B cell (primary cell): ENCODE measurements at regions not wholly inside any gene's neighbourhood (a gene's known extent, or its start where the extent isn't known, plus 50 kb on each side); places are given as distances from the start of the nearest gene placed in this dataset.
"Not testable (repeated sequence)": the region's sequence is repeated elsewhere in the genome, so short reads cannot be mapped to it uniquely, and the experiment has no call there.

Experiments used
- ATAC-seq: fragments of 200-7000 bp; cut with Tn5 transposase; one replicate; pipeline ENCODE4 v1.10.0; 2021; ENCODE audit warnings: low read depth, mild to moderate bottlenecking, moderate number of reproducible peaks, moderate library complexity
- CTCF ChIA-PET: fragments of 350-600 bp; sonication (Branson Sonifier 250); formaldehyde crosslinking; loops from one replicate; lab custom pipeline; 2021; ENCODE audit warnings: antibody characterized with exemption, inconsistent platforms; lab: Charles Lee
- POLR2A ChIA-PET: fragments of 350-600 bp; sonication (Branson Sonifier 250); formaldehyde crosslinking; loops from one replicate; lab custom pipeline; 2021; ENCODE audit warnings: antibody characterized with exemption; lab: Charles Lee
- DNase-seq: peaks from one replicate; pipeline ENCODE4 v3.0.0; 2013
- H2AFZ ChIP-seq: 2 replicates; pipeline ENCODE4 v1.6.1; 2012; ENCODE audit warnings: mild to moderate bottlenecking, low read depth, low read length; ENCODE audit not compliant: insufficient read depth, poor library complexity, severe bottlenecking
- H3K27ac ChIP-seq, 2 donors: 1 replicate in 1 of 2; 2 replicates in 1 of 2; pipeline ENCODE4 v1.5.1; 2012 to 2013; ENCODE audit warnings: low read length in 2 of 2, mild to moderate bottlenecking in 2 of 2, moderate library complexity in 1 of 2
- H3K27me3 ChIP-seq, 4 experiments: fragments of 200-600 bp in 1 of 4; sonication (generic) in 1 of 4; replicated peaks in 1 of 4; 1 replicate in 2 of 4; 2 replicates in 2 of 4; pipeline versions ENCODE4 v1.6.1 to v1.7.0; 2013 to 2016; ENCODE audit warnings: low read length in 3 of 4, mild to moderate bottlenecking in 2 of 4, mixed read lengths in 1 of 4, moderate library complexity in 1 of 4; ENCODE audit not compliant: insufficient read depth in 4 of 4, control insufficient read depth in 3 of 4; ENCODE audit errors: control extremely low read depth in 1 of 4
- H3K36me3 ChIP-seq, 2 experiments: replicated peaks in 1 of 2; 1 replicate in 1 of 2; 2 replicates in 1 of 2; pipeline versions ENCODE4 v1.6.1 to v1.7.1; 2013; ENCODE audit warnings: low read length in 1 of 2; ENCODE audit not compliant: insufficient read depth in 2 of 2, control insufficient read depth in 1 of 2; ENCODE audit errors: control extremely low read depth in 1 of 2, extremely low read depth in 1 of 2
- H3K4me1 ChIP-seq, 2 donors: fragments of 200-600 bp in 1 of 2; sonication (generic) in 1 of 2; 1 replicate in 1 of 2; 2 replicates in 1 of 2; pipeline versions ENCODE4 v1.5.1 to v1.6.1; 2013 to 2017; ENCODE audit warnings: low read length in 2 of 2; ENCODE audit not compliant: control insufficient read depth in 2 of 2, insufficient read depth in 2 of 2
- H3K4me2 ChIP-seq: replicated peaks from 2 replicates; pipeline ENCODE3; 2012; ENCODE audit warnings: mild to moderate bottlenecking, low read depth, low read length; ENCODE audit not compliant: poor library complexity, severe bottlenecking
- H3K4me3 ChIP-seq, 5 experiments: fragments of 200-600 bp in 1 of 5; sonication (generic) in 1 of 5; 1 replicate in 3 of 5; 2 replicates in 2 of 5; pipeline versions ENCODE4 v1.5.1 to v1.7.0; 2011 to 2016; ENCODE audit warnings: low read length in 4 of 5, mild to moderate bottlenecking in 4 of 5, low read depth in 2 of 5, control low read depth in 1 of 5, moderate library complexity in 1 of 5; ENCODE audit not compliant: insufficient read depth in 1 of 5; ENCODE audit errors: control extremely low read depth in 1 of 5, extremely low read depth in 1 of 5
- H3K79me2 ChIP-seq: fragments of 200-600 bp; sonication (generic); one replicate; pipeline ENCODE4 v1.6.0; 2016; ENCODE audit warnings: low read length; ENCODE audit not compliant: control insufficient read depth, insufficient read depth
- H3K9ac ChIP-seq: fragments of 200-600 bp; sonication (generic); 2 replicates; pipeline ENCODE4 v1.6.1; 2017; ENCODE audit warnings: mild to moderate bottlenecking, low read length, moderate library complexity
- H3K9me3 ChIP-seq, 3 donors: one replicate each; pipeline versions ENCODE4 v1.6.1 to v1.7.1; 2013; ENCODE audit warnings: low read length in 2 of 3; ENCODE audit not compliant: control insufficient read depth in 2 of 3, insufficient read depth in 1 of 3; ENCODE audit errors: control extremely low read depth in 1 of 3
- H4K20me1 ChIP-seq: 2 replicates; pipeline ENCODE4 v1.6.0; 2012; ENCODE audit warnings: mild to moderate bottlenecking, low read length; ENCODE audit not compliant: insufficient read depth, control insufficient read depth, poor library complexity, severe bottlenecking
- H3K27ac Mint-ChIP-seq: one replicate; pipeline ENCODE4 v1.8.0; 2021; ENCODE audit warnings: mixed read lengths
- H3K27me3 Mint-ChIP-seq: one replicate; pipeline ENCODE4 v1.8.0; 2021; ENCODE audit warnings: mixed read lengths
- H3K4me1 Mint-ChIP-seq: one replicate; pipeline ENCODE4 v1.8.0; 2021; ENCODE audit warnings: mixed read lengths
- H3K4me3 Mint-ChIP-seq: one replicate; pipeline ENCODE4 v1.8.0; 2021; ENCODE audit warnings: mixed read lengths
- H3K9me3 Mint-ChIP-seq: one replicate; pipeline ENCODE4 v1.8.0; 2022; ENCODE audit warnings: mixed read lengths; ENCODE audit not compliant: insufficient read depth
- CTCF ChIP-seq: fragments of 200-600 bp; IDR thresholded peaks from one replicate; pipeline ENCODE4 v1.8.0; 2022; ENCODE audit warnings: antibody characterized with exemption, mild to moderate bottlenecking
- EZH2 ChIP-seq: IDR thresholded peaks from 2 replicates; pipeline ENCODE4 v1.6.1; 2012; ENCODE audit warnings: borderline replicate concordance, low read depth, mild to moderate bottlenecking, moderate library complexity, low read length; ENCODE audit not compliant: insufficient read depth, poor library complexity, severe bottlenecking
- WGBS: methylation state at CpG from one replicate; pipeline ENCODE4 v1.1.5; 2013; ENCODE audit warnings: missing lambda C conversion rate; ENCODE audit not compliant: insufficient coverage; 5-methylcytosine and 5-hydroxymethylcytosine counted together
- intact Hi-C: fragments of 100-400 bp; cut with micrococcal nuclease; formaldehyde crosslinking; loops from one replicate; pipeline ENCODE4 v1.10.0; 2022

GRCh38 chr20:56736285-56736857 is 107.3 kb downstream of the TFAP2C start:
- intact Hi-C loops = no loop called here
- ChIA-PET POLR2A (no interaction called here), CTCF (no interaction called here)
- Mint-ChIP-seq H3K4me3 (no peak overlapping the region), H3K27me3 (peaks cover 24% of the 10 kb centered on the region), H3K4me1 (no peaks in the 10 kb centered on the region), H3K9me3 (no peaks in the 10 kb centered on the region), H3K27ac (no peak overlapping the region)
- no peak for DNase-seq
- Histone ChIP-seq H3K4me2 (no peak overlapping the region), H3K27ac (no peak overlapping the region), H3K36me3 (no peaks in the 10 kb centered on the region), H2AFZ (no peak overlapping the region), H3K9me3 (peaks cover 0 to 3% (median 0%) of the 10 kb centered on the region in 3 donors), H3K27me3 (peaks cover 0 to 21% (median 5%) of the 10 kb centered on the region in 4 experiments), H3K4me1 (no peaks in the 10 kb centered on the region), H3K9ac (no peak overlapping the region), H3K79me2 (no peaks in the 10 kb centered on the region), H3K4me3 (no peak overlapping the region), H4K20me1 (no peaks in the 10 kb centered on the region)
- 10% methylated on average over 2 of the region's 10 CpGs for WGBS
- TF ChIP-seq EZH2 (no peak), CTCF (no peak)
- no peak for ATAC-seq

GRCh38 chr20:56744325-56744821 is 115.3 kb downstream of the TFAP2C start:
- H3K9me3 Mint-ChIP-seq = not testable (repeated sequence)

More at GRCh38 chr20:56744325-56744821, 115.3 kb downstream of the TFAP2C start:
- ATAC-seq, H3K9ac ChIP-seq, POLR2A ChIA-PET, H3K4me3 Mint-ChIP-seq, H3K27me3 ChIP-seq, H3K4me2 ChIP-seq, H3K4me1 Mint-ChIP-seq, intact Hi-C loops, DNase-seq, H3K79me2 ChIP-seq, H3K27ac Mint-ChIP-seq, CTCF ChIA-PET, H3K36me3 ChIP-seq, H4K20me1 ChIP-seq, H3K4me1 ChIP-seq, H2AFZ ChIP-seq, H3K27ac ChIP-seq, H3K4me3 ChIP-seq: not testable (repeated sequence)
- peaks cover 12% of the 10 kb centered on the region for H3K27me3 Mint-ChIP-seq
- H3K9me3 ChIP-seq = peaks cover 0 to 10% (median 0%) of the 10 kb centered on the region in 3 donors
- 98% methylated on average over 4 of the region's 4 CpGs for WGBS
